Superior temporal gyrus (tissue), 1 donor: ENCODE measurements at regions not wholly inside any gene's neighbourhood (a gene's known extent, or its start where the extent isn't known, plus 50 kb on each side); places are given as distances from the start of the nearest gene placed in this dataset.

ENCODE experiments used
- DNase-seq: peaks from one replicate; pipeline ENCODE4 v3.0.0-alpha.2; 2016; ENCODE audit errors: extremely low spot score

DNA sequence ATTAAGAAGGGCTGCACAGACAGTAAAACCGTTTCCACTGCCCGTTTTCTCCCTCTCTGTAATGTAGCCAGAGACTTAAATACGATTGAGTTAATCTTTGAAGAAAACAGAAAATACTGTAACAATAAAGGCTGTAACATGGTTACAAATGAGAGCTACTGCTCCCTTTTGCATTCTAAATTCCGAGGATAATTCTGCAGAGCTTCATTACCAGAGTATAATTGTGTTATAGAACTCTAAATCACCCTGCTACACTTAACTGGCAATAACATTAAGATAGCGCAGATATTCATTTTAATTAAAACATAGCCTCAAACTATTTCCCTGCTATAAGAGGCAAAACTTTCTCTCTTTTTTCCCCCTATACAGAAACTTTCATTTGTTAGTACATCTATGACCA is 283.7 kb upstream of the BRINP1 start:
- DNase-seq: no peak

DNA sequence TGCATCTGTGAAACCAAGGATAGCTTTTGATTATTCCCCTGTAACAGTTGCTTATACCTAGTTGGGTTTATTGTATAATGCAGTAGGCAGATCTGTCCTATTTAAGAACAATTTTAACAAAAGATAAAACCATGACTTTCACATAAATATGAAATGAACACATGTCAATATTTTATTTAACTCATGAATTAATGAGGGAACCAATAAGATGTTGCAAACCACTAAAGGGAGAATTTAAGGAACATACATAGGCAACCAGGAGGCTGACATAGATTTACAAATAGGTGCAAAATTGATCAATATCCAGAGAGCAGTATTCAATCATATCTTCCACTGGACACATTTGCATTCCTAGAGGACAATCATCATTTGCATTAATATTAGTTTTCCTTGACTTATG is 280.0 kb upstream of the BRINP1 start:
- DNase-seq: no peak

DNA sequence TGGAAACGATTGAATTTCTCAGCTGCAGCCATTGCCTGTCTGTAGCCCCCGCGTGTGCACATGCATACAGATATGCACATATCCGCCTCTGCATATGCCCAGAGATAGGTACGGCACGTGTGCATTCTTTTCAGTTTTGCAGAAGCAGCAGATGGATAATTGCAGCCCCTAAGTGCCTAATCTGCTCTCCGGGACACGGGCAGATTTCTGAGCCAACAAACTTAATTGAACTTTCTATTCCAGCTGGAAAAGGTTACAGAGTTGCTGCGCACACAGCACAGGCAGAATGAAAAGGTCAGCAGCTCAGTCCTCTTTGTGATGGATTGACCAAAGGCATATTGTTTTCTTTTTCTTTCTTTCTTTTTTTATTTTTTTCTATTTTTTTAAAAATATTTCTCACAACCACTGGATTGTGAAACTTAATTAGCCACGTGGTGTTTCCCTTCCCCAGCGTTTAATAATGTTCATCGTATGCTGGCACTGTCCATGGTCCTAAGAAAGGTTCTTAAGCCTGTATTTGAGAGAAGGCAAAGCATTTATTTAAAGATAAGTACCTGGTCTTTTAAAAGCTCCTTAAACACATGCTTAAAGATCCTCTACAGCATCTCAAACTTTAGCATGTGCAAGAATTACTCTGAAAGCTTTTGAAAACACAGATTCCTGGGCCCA is 270.2 kb upstream of the BRINP1 start:
- no peak for DNase-seq

DNA sequence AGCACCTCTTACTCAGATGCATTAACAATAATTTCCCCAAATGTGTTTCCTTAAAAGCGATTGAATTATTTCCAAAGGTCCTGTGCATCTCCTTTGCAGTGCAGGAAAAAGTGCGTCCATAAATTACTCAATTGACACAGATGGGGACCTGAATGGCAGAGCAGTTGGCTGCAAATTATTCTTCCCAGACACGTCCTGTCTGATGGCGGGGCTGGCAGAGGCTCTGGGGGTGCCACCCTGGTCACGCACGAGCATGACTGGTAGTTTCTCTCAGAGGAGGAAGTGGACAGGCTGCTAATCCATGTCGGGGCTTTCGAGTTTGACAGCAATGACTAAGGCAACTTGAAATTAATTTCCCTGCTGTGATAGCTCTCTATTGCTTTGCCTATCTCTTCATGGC is 264.8 kb upstream of the BRINP1 start:
- DNase-seq: no peak

DNA sequence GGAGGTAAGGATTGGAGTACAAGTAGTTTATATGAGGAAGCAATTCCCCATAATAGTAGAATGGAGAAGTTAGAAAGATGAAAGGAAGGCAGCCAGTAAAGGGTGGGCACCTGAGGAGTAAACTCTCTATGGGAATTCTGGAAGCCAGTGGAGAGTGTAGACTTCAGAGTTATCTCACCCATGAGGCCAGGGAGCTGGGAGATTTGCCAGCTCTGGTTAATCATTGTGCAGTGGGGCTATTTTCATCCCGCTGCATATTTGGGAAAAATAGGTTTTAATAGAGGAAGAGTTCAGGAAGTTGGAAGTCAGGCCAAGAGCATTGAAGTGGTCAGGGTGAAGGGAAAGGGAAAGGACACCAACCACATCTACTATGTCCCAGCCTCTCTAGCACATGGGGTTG is 242.3 kb upstream of the BRINP1 start:
- DNase-seq: no peak

DNA sequence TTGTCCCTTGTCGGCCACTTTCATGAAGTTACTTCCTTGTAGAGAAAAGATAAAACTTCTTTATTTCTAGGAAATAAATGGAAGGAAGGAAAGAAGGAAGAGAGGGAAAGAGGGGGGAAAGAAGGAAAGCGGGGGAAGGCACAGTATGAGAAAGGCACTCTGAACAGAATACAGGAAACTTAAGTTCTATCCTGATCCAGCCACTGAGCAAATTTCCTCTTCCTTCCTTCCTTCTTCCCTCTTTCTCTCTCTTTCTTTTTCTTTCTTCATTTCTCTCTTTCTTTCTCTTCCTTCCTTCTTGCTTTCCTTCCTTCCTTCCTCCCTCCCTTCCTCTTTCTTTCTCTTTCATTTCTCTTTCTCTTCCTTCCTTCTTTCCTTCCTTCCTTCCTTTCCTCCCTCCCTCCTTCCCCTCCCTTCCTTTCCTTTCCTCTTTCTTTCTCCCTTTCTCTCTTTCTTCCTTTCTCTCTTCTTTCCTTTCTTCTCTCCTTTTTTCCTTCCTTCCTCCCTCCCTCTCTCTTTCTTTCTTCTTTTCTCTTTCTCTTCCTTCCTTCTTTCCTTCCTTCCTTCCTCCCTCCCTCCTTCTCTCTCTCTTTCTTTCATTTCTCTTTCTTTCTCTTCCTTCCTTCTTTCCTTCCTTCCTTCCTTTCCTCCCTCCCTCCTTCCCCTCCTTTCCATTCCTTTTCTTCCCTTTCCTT is 240.2 kb upstream of the BRINP1 start:
- DNase-seq: no peak

DNA sequence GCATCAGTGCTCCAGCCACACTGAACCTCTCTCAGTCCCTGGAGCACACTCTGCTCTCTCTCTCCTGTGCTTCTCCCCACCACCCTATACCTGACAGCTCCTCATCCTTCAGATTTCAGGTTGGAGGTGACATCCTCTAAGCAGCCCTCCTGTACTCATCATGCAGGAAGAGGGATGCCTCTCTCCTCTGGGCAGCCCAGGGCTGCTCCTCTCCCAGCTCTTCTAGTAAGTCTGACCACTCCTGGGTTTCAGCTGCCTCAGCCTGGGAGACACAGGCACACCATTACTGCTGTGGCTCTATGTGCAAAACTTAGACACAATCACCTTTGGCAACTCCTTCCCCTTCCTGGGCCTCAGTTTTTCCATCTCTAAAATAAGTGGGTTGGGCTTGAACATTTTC is 232.4 kb upstream of the BRINP1 start:
- DNase-seq: no peak

DNA sequence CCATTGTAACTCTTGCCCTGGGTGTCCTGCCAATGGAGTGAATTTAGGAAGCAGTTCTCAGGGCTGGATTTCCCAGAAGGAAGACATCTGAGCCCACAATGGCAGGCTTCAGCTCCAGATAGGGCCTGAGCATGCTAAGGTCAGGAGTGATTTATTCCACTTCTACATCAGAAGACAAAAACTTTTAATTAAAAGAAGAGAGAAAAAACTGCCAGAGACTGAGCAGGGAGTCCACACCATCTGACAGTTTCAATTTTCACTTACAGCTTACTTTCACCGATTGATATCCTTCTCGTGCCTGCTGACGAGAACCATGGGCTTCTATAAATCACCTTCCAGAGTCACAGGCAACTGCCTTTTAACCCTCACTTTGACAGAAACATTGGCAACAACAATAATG is 228.3 kb upstream of the BRINP1 start:
- DNase-seq: no peak

DNA sequence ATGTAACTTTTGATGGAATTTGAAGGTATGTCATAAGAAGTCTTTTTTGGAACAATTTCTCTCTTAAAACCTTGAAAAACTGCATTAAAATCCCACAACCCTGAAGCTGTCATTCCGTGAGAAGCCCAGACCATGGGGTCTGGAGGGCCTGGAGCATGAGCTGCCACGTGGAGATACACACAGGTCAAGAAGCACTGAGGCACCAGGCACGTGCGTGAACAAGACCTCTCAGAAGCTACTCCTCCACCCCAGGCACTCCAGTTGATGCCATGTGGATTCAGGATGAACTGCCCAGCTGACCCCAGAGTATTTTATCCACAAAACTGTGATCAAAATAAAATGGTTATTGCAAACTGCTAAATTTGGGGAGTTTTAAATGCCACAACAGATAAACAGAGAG is 227.5 kb upstream of the BRINP1 start:
- no peak for DNase-seq

DNA sequence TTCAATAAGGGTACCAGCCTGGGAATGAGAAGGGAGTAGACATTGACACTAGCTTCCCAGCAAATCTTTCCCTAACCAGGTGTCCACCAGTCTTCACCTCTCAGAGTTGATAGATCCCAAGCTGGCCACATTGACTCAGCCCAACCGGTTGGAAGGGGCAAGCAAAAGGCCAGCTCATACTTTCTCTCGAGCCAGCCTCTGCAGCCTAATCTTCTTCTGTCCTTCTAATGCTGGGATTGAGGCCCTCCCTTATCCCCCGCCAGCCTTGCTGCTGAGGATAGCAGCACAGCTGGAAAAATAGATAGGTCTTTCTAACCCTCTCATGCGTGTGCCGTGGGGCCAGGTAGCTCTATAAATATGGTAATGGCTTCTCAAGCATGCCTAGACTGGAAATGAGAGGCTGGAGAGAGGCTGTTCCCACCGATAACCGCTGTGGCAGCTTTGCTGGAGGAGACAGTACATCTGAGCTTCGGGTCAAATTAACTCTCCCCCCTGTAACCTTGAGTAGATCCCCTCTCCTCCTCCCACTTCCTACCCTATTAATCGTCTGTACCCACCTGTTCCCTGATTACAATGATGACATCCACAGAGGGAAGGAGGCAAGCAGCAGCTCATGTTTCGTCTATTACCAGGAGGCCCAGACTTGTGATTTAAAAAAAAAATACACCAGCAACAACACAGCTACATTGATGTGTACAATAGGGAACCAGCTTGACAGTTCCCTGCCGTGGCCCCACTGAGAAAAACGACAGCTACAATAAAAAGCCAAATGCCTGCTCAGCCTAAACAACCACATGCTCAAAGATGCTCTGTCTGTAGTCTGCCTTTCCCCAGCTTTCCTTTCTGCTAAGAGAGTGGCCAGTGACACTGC is 219.9 kb upstream of the BRINP1 start:
- no peak for DNase-seq

DNA sequence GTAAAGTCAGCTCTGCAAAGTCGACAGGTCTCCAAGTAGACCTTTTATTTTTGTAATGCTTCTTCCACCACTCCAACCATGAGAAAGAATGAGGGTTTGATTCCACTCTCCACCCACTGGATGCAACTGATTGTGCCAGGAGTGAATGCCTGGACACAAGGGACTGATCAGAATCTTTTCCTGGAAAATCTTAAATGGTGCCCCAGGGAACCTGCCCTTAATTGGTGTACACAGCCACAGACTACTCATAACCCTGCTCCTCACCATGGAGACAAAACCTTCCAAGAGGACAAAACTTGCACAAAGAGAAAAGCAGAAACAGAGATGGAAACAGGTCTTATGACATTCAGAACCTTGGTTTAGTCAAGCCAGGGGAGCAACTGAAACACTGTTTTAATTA is 208.6 kb upstream of the BRINP1 start:
- DNase-seq: no peak

DNA sequence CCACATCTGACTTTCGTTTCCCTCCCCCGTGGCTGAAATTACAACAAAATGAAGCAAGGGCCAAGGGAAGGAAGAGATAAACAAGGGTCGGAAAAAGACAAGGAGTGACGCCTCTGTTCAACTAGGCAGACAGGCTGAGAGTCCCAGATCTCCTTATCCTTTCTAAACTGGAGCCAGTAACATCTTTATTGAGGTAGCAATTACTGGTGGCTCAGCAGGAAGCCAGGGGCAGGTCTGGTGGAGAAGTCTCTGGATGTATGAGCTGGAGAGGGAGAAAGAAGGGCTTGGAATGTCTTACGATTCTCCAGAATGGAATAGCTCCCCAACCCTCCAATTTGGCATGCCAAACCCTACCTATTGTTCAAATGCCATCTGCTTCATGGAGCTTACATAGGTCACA is 190.8 kb upstream of the BRINP1 start:
- no peak for DNase-seq

DNA sequence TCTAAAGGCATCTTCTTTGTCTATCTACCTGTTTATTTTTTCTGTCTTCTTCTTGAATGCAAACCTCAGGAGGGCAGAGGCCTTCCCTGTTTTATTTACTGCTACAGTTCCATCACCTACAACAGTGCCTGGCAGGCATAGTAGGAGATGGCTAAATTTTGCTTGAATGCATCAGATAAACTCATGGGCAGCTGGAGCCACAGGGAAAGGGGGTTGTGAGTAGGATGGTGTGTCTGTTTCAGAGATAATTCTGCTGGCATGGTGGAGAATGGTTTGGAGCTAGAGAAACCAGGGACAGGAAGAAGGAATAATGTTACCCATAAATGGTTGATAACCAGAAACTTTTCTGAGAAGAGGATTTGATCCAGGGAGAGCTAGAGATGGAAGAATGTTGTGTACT is 189.8 kb upstream of the BRINP1 start:
- DNase-seq: peak; percentile 44

DNA sequence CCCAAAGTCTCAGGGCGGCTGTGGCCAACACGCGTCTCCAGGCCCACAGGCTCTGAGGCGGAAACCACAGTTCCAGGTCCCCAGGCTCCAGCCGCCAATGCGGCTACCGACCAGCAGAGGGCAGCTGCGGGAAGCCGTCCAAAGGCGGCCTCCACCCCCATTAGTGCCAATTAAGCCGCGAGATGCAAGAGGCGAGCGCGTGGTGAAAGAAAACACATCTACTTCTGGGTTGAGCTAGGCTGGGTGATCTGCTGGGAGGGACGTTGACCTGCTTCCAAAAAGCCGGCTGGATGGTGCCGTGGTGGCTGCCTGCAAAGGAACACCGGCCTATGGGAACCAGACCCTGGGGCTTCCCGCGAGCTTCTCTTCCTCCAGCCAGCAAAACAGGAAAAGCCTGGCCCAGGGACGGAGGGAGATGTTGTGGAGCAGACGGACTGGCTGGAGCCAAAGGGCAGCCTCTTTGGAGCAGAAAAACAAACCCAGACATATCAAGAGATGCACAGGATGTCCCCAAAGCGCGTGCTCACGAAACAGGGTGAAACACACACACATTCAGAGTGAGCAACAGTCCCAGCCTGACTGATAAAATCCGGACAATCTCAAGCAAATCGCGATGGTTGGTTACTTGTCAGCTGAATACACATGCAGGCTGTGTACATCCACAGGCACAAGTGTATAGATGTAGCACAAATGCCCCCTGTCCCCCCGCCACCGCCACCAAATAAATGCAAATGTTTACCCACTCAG is 187.1 kb upstream of the BRINP1 start:
- peak; percentile 83 for DNase-seq

DNA sequence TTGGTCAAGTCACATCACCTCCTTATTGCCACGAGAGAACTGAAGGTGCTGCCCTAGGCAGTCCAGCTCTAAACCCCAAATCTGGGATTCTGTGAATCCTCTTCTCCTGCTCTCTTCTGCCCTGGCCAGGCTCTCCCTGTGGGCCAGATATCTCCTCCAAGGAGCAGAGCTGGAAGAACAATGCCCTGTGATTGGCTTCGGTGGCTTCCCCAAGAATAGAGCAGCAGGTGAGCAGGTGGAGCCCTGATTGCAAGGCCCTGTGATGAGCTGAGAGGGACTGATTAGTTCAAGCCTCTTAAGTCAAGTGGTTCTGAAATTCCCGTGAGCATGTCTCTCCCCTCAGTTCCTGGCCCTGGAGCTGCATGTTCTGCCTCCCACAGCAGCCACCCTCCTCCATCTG is 175.3 kb upstream of the BRINP1 start:
- DNase-seq: no peak

DNA sequence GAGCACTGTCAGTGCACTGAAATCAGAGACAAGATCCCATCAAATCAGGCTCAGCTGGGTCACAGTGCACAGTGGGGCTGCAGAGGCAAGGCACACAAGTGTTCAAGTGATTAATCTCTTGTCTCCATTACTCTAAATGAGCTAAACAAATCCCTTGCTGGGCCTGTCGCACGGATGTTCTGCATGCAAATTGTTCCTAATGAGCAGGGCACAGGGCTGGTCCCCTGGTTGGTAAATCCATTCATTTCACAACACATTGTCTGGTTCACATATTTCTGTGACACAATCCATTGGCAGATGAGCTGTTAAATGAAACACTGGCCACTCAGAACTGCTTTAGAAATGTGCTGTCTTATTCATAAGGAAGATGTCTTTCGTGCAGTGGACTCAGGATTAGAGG is 167.9 kb upstream of the BRINP1 start:
- DNase-seq: no peak

DNA sequence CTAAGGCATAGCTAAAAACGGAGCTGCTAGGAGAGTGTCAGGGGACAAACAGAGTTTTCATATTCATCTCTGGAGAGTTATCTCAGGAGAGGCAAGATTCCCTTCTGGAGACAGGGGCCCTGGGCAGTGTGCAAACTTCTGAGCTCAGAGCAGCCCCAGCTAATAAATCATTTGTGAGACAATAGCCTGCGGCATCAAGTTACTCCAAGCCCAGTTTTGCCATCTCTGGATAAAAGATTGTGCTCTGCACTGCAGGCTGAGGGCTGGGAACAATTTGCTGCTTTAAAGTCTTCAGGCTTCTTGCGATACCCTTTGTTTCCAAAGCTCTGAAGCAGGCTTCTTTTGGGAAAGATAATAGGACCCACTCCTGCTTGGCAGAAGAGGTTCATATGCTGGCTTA is 164.3 kb upstream of the BRINP1 start:
- DNase-seq: no peak

DNA sequence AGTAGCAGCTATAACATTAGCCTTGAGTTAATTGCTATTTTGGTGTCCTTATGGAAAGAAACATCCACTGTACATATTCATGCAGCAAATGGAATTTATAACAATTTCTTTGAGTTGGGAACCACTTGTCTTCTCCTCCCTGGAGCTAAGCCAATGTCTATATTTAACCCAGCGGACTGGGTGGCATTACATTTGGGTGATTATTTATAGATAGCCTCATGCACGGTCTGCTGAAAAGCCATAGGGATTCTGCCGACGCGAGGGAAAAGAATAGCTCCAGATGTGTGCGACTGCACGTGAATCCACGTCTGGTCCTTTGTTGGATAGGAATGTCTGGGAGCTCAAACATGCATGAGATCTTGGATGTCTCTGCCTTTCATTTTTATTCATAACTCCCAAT is 157.5 kb upstream of the BRINP1 start:
- peak; percentile 29 for DNase-seq

DNA sequence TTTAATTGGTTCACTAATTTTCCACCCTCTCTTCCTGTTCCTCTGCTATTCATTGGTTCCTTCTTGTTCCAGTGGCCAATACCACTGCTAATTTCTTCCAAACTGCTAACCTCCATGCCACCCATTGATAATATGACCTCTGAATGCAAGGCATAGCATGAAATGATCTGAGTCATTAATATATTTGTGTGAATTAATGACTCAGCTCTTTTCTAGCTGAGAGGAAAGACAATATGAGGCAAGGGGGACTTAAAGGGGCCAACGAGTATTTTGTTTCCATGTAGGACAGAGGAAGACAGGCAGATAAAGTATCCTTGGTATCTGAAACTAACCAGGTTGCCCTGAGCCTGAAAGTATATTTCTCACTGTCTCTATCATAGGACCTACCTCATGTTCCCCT is 154.3 kb upstream of the BRINP1 start:
- DNase-seq: no peak

DNA sequence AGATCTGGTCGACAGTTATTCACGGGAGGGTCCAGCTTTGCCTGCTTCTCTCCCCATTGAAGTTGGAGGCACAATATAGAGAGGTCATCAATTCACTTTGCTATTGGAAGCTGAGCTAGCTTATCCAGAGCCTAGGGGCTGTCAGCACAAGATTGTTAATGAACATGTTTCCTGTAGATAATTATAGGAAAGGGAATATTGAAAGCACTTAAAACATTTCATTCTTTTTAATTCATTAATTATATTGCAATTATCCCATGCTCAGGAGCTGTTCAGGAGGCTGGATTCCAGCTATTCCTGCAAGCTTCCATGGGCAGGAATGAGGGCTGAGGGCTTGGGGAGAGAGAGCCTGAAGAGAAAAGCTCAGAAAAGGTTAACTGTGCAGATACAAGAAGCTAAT is 153.1 kb upstream of the BRINP1 start:
- DNase-seq: no peak

DNA sequence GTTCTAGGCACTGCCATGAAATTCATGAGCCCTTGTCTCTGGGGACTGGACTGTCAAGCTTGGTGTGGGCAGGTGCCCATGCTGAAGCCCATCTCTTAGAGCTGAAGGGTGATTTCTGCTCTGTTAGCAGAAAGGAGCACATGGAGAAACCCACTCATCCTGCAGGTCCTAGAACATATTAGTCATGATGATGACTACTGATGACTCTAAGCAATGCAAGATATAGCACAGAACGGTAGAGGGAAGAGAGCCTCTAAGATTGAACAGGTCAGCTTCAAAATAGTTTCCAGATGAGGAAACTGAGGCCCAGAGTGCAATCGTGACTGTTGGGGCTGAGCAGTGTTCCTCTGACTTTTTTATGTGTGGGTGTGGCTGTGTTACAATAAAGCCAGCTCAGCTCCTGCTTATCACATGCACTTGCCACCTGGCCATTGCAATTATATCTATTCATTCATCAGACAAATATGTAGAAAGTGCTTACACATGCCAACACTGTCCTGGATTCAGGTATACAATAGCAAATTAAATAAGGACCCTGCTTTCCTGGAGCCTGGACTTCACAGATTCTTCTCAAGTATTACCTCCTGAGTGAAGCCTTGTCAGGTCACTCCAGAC is 140.2 kb upstream of the BRINP1 start:
- DNase-seq: no peak

DNA sequence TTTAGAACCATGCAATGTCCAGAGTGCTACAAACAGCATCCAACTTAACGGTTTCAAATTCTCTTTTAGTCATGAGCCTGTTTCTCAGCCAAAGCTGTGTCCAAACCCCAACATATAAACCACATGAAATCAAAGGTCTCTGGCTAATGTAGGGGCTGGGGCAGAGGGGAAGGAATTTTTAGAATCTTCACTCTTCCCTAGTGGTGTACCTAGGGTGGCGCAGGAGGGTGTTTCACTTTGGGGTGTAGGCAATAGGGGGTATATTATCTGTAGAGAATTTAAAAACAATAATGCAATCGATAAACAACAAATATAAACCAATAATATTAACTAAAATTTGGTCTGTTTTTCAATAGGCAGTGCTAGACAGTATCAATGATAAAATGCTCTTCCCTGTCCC is 132.1 kb upstream of the BRINP1 start:
- no peak for DNase-seq
